GM19043 (cell line): ENCODE measurements at regions not wholly inside any gene's neighbourhood (a gene's known extent, or its start where the extent isn't known, plus 50 kb on each side); places are given as distances from the start of the nearest gene placed in this dataset.

Experiments used
- ATAC-seq: cut with Tn5 transposase; IDR thresholded peaks from one replicate; pipeline ENCODE4 v1.9.1; 2021; ENCODE audit warnings: low read depth; ENCODE audit not compliant: unreplicated experiment

GRCh38 chr13:33727297-33728083 lies 90.5 kb upstream of the RFC3 start:
- ATAC-seq = no peak

- peak; percentile 82 for ATAC-seq
These were observed 89.5 kb upstream of the RFC3 start for GRCh38 chr13:33728271-33729037.

GRCh38 chr13:33730147-33730546 lies 87.8 kb upstream of the RFC3 start:
- ATAC-seq = no peak

DNA sequence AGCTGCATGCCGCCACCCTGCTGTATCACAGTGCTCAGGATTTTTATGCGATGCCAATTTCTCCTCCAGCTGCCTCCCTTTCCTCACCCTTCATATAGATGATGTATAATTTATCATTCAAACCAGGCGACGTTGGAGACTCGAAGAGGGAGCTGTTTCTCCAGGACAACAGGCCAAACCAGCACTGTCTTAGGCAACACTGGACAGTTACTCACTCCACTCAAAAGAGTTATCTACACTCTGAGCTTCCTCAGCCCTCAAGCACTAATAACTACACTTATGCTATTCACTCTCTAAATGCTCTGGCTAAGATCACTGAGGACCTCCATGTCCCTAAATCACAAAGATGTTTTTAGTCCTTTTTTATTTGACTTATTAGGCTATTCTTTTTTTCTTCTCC lies 87.3 kb upstream of the RFC3 start:
- no peak for ATAC-seq

DNA sequence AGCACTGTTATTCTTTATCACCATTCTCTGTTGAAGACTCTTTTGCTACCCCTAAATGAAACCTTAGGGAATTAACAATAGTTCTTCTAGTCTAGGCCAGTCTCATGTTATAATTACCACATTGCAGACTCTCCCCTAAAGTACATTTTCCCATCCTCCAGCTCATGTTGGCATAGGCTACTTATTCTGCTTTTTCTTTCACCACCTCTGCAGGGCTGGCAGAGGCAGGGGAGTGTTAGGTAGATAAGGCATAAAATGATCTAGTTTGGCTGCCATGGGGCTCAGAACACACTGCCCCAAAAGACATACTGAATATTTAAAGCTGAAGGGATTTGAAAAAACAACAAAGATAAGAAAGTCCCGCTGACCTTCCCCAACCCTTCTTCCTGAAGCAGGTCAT lies 82.7 kb upstream of the RFC3 start:
- ATAC-seq = no peak

GRCh38 chr13:33739254-33739653 lies 78.7 kb upstream of the RFC3 start:
- no peak for ATAC-seq

GRCh38 chr13:33740134-33740538 lies 77.8 kb upstream of the RFC3 start:
- ATAC-seq = no peak

DNA sequence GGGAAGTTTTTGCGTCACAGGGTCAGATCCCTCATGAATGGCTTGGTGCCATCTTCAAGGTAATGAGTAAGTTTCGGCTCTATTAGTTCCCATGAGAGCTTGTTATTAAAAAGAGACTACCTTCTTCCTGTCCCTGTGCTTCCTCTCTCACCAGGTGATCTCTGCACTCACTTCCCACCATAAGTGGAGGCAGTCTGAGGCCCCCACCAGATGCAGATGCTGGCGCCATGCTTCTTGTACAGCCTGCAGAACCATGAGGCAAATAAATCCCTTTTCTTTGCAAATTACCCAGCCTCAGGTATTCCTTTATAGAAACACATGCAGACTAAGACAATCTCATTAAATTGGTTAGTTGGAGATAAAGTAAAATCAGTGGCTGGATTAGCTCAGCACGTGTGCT lies 75.6 kb upstream of the RFC3 start:
- ATAC-seq = no peak

- peak; percentile 69 for ATAC-seq
These were observed 74.2 kb upstream of the RFC3 start for GRCh38 chr13:33743438-33744368.

GRCh38 chr13:33744589-33745369 lies 73.2 kb upstream of the RFC3 start:
- ATAC-seq = no peak

DNA sequence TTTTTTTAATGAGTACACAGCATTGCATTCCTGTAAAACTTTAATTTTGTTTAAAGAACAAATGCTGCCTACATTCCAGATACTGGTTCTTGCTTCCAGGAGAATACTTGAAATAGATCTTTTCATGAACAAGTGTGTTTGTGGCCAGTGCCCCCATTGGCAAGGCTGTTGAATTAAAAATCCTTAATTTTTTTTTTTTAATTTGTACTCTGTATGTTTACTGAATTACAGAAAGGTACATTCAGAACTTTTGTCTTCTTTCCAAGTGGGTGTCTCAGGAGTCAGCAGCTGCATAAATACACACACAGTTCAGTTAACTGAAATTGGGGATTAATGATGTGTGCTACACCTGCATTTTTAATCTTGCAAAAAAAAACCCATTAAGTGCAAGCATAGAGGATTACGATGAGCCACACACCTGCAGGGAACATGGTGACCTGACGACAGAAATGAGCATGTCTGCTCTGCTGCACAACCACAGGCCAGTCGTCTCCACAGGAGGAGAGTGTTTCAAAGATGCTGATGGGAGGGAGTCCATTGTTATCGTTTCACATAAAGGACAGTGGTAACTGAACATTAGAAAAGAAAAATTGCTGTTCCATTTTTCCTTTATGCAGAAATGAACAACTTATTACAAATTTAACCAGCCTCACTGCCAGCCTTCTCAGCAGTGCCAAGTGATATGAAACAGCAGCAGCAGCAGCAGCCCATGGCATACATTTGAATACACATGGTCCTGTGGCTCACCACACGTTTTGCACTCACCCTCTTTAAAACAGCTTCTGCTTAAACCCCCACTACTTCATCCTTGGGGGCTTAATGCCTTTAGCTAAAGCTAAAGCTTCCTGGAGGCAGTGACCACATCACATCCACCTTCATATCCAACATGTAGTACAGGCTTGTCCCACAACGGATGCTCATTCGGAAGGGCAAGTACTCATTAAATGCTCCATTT lies 72.3 kb upstream of the RFC3 start:
- peak; percentile 38 for ATAC-seq

- ATAC-seq = no peak
These were observed 71.1 kb upstream of the RFC3 start for GRCh38 chr13:33746867-33747266.

DNA sequence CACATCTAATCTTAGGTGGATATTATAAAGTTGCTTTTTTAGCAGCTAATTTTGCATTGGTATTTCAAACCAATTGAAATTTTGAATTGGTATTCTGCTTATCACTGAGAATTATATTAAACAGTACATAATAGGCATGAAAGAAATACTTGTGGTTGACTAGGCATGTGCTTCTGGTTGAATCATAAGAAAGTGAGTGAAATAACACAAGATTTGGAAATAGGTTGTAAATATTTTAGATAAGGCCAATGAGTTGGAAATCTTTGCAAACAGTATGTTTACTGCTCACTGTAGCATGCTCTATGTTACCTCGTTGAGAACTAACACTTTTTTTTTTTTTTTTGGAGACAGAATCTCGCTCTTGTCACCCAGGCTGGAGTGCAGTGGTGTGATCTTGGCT lies 66.8 kb upstream of the RFC3 start:
- no peak for ATAC-seq

DNA sequence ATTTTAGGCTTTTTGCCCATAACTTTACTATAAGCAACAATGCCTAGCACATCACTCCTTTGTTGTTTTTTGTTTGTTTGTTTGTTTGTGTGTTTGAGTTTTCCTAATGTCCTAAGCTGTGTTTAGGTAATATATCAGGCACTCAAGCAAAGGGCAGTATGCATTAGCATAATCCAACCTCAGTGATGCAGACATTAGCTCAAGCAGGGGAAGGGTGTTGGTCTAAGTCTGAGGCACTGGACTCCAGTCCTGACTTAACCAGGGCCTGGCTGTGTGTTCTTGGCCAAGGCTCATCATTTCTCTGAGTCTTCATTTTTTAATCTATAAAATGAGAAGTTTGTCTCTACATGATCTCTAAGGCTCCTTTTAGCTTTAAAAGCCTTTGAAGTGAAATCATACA lies 65.9 kb upstream of the RFC3 start:
- no peak for ATAC-seq

GRCh38 chr13:33752597-33752996 lies 65.4 kb upstream of the RFC3 start:
- no peak for ATAC-seq

DNA sequence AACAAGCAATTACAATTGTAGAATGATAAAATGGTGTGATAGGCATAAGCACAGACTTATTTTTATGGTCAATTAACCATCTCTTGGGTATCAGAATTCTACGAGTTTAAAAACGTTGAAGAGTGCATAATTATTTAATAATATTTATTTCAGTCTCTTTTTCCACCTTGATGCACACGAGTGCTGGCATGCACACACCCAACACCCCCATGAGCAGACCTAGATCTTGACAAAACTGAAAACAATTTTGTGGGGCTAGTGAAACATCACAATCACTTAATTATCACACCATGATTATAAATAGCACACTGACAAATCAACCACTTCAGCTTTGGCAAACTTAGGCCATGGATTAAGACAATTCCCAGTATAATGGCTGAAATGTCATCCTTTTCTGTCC lies 61.0 kb upstream of the RFC3 start:
- no peak for ATAC-seq

- peak; percentile 65 for ATAC-seq
These were observed 60.2 kb upstream of the RFC3 start for GRCh38 chr13:33757713-33758112.

GRCh38 chr13:33758113-33758512 lies 59.8 kb upstream of the RFC3 start:
- ATAC-seq = peak; percentile 59

GRCh38 chr13:33761740-33762139 lies 56.2 kb upstream of the RFC3 start:
- ATAC-seq = no peak
